Heart left ventricle (tissue), 16 donors: ENCODE measurements at regions not wholly inside any gene's neighbourhood (a gene's known extent, or its start where the extent isn't known, plus 50 kb on each side); places are given as distances from the start of the nearest gene placed in this dataset.
A peak's percentile ranks its signal among the peaks of the same experiment; 100 is the strongest.

ENCODE experiments used
- ATAC-seq, 4 donors: fragments of 200-7000 bp; cut with Tn5 transposase; one replicate each; pipeline ENCODE4 v1.9.1; 2020 to 2022; ENCODE audit warnings: moderate library complexity in 4 of 4, mild to moderate bottlenecking in 3 of 4, moderate number of reproducible peaks in 1 of 4
- DNase-seq, 5 donors: peaks; one replicate each; pipeline ENCODE4 v3.0.0-alpha.2; 2020
- H3K27ac ChIP-seq, 12 donors: fragments of 200-600 bp; sonication (generic) in 4 of 12; one replicate each; pipeline versions ENCODE4 v1.5.0 to v1.8.0; 2016 to 2022; ENCODE audit warnings: mild to moderate bottlenecking in 2 of 12
- H3K27me3 ChIP-seq, 9 donors: fragments of 200-600 bp; sonication (generic) in 2 of 9; one replicate each; pipeline versions ENCODE4 v1.5.1 to v1.8.0; 2016 to 2022; ENCODE audit warnings: mild to moderate bottlenecking in 3 of 9
- H3K36me3 ChIP-seq, 9 donors: fragments of 200-600 bp; sonication (generic) in 2 of 9; one replicate each; pipeline versions ENCODE4 v1.5.0 to v1.8.0; 2018 to 2022; ENCODE audit warnings: mild to moderate bottlenecking in 2 of 9
- H3K4me1 ChIP-seq, 12 donors: fragments of 200-600 bp; sonication (generic) in 4 of 12; one replicate each; pipeline versions ENCODE4 v1.5.0 to v1.8.0; 2016 to 2022; ENCODE audit warnings: mild to moderate bottlenecking in 3 of 12
- H3K4me3 ChIP-seq, 12 donors: fragments of 200-600 bp; sonication (generic) in 4 of 12; one replicate each; pipeline versions ENCODE4 v1.5.0 to v1.8.0; 2017 to 2022; ENCODE audit warnings: mild to moderate bottlenecking in 9 of 12, moderate library complexity in 4 of 12
- H3K9me3 ChIP-seq, 12 donors: fragments of 200-600 bp; sonication (generic) in 4 of 12; one replicate each; pipeline versions ENCODE4 v1.5.0 to v1.8.0; 2016 to 2022; ENCODE audit warnings: mild to moderate bottlenecking in 1 of 12
- POLR2A ChIP-seq, 2 donors: fragments of 450-650 bp; IDR thresholded peaks; one replicate each; pipeline ENCODE4 v1.6.1; 2017; ENCODE audit warnings: antibody characterized with exemption in 2 of 2, mild to moderate bottlenecking in 2 of 2, moderate library complexity in 2 of 2
- WGBS, 4 donors: extraction: QIAGEN DNeasy Blood & Tissue Kit in 2 of 4; methylation state at CpG; one replicate each; pipeline versions ENCODE4 v1.1.5 to v1.1.7; 2013 to 2018; 5-methylcytosine and 5-hydroxymethylcytosine counted together
- intact Hi-C, 10 donors: fragments of 100-400 bp; cut with DNase I; formaldehyde crosslinking; loops; one replicate each; pipeline versions ENCODE4 v1.11.1 to v1.14.2; 2022
- TF ChIP-seq, protein P1 (sequence below), 12 donors: fragments of 200-600 bp; sonication (generic) in 4 of 12; IDR thresholded peaks; one replicate each; pipeline versions ENCODE4 v1.5.0 to v1.8.0; 2018 to 2022; ENCODE audit warnings: antibody characterized with exemption in 12 of 12, mild to moderate bottlenecking in 5 of 12
- donor health status: ischemic (EF 13 %, LVEDD 7.1; RV severe dilation, severe dysfunction).
- donor health status: healthy with polysubstance abuse.
- donor health status: DM: no; HTN: yes; CAD: no.
- donor health status: DM: no; HTN: no; CAD: no.
- donor health status: ischemic (EF 25% LVEDD 6.9; RV normal size, moderate dysfunction).
- donor health status: ischemic (EF 25% LVEDD 5.7; RV mildly dilated, moderate dysfunction).
- donor health status: healthy.
- donor health status: DM: yes; HTN: yes; CAD: no.
- donor health status: ischemic (EF 35%, LVEDD 5.7; RV mildly dilated, moderate dysfunction).
- donor health status: nonischemic (EF 11% LVEDD 7.7; RV severe dilation, severe dysfunction).
- donor health status: DM: yes; HTN: yes; CAD: no.
- donor health status: PGD.
- donor health status: ischemic (EF 29% LVEDD 5.4; RV normal size, mild dysfunction).
- donor health status: nonischemic (EF 23%, LVEDD 6.1; RV moderate dilation, normal function).

- ATAC-seq (no peak), DNase-seq (no peak)
- no peaks in the 10 kb centered on the region for H3K9me3 ChIP-seq
- WGBS, 4 donors, result 51 to 77% (median 63%) methylated on average over 1 of the region's 1 CpG
- H3K36me3 ChIP-seq, result no peaks in the 10 kb centered on the region
- no peak overlapping the region for H3K4me3 ChIP-seq
- intact Hi-C loops, result loop anchor here in 1 of 10 donors (10.0 kb wide), 1 partner anchor 467 kb away; no protein-coding TSS in a partner anchor
- no peak for TF ChIP-seq POLR2A (IDR thresholded peaks at IDR 0.05)
- TF ChIP-seq, protein P1, sequence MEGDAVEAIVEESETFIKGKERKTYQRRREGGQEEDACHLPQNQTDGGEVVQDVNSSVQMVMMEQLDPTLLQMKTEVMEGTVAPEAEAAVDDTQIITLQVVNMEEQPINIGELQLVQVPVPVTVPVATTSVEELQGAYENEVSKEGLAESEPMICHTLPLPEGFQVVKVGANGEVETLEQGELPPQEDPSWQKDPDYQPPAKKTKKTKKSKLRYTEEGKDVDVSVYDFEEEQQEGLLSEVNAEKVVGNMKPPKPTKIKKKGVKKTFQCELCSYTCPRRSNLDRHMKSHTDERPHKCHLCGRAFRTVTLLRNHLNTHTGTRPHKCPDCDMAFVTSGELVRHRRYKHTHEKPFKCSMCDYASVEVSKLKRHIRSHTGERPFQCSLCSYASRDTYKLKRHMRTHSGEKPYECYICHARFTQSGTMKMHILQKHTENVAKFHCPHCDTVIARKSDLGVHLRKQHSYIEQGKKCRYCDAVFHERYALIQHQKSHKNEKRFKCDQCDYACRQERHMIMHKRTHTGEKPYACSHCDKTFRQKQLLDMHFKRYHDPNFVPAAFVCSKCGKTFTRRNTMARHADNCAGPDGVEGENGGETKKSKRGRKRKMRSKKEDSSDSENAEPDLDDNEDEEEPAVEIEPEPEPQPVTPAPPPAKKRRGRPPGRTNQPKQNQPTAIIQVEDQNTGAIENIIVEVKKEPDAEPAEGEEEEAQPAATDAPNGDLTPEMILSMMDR (IDR thresholded peaks at IDR 0.05), result no peak
- peaks cover 0 to 7% (median 0%) of the 10 kb centered on the region in 9 donors for H3K27me3 ChIP-seq
- H3K27ac ChIP-seq, result no peak overlapping the region
- H3K4me1 ChIP-seq, result no peaks in the 10 kb centered on the region
Observed at GRCh38 chr3:94248042-94248441, 185.2 kb downstream of the NSUN3 start.

DNA sequence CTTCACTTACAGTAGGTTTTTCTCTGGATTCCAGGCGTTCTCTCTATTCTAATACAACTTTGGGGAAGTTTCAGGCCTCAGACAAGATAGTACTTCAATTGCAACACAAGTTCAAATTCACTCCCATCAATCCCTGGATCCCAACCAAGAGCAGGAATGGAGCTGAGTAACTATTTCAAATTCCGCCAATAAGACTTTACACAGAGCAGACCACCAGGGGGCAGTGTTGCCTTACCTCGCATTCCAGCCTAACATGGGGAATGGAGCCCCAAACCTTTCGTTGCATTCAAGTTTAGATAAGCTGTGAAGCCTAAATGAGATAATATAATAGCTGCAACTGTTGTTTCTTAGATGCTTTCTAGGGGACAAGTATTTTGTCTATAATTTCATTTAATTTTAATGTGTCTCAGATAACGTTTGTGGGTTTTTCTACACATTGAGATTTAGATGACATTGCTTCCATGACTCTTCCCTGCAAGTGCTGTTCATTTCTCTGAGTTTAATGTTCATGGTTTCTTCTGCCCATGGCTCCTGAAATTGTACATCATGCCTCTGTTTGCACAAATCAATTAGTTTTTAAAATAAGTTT, 186.7 kb downstream of the NSUN3 start:
- peaks cover 0 to 7% (median 0%) of the 10 kb centered on the region in 9 donors for H3K27me3 ChIP-seq
- H3K9me3 ChIP-seq, result no peaks in the 10 kb centered on the region
- TF ChIP-seq, protein P1 (IDR thresholded peaks at IDR 0.05), result peak; percentile 58 to 76 (median 70)
- no peak for TF ChIP-seq POLR2A (IDR thresholded peaks at IDR 0.05)
- H3K27ac ChIP-seq, result no peak overlapping the region
- DNase-seq, result peak in 3 of 5 donors; percentile 27 to 54 (median 28)
- ATAC-seq, result peak in 1 of 4 donors; percentile 54
- H3K36me3 ChIP-seq, result no peaks in the 10 kb centered on the region
- intact Hi-C loops, result loop anchor here in 2 of 10 donors (5.0 to 10.0 kb wide), 2 partner anchors 465 to 468 kb away; no protein-coding TSS in a partner anchor
- 32 to 43% (median 35%) methylated on average over 5 of the region's 5 CpGs for WGBS, 4 donors
- H3K4me3 ChIP-seq, result no peak overlapping the region
- no peaks in the 10 kb centered on the region for H3K4me1 ChIP-seq

DNA sequence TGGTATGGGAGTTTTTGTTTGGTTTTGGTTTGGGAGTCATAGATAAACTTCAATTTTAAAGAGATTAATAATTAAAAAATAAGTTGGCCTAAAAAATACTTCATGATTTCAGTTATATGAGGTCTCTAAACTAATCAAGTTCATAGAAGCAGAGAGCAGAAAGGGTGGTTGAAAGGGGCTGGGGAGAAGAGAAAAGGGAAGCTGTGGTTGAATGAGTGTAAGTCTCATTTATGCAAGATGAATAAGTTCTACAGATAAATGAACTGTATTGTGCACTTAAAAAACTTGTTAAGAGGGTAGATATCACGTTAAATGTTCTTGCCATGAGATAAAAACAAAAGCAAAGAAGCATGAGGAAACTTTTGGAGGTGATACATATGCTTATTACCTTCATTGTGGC, 188.7 kb downstream of the NSUN3 start:
- no peaks in the 10 kb centered on the region for H3K9me3 ChIP-seq
- ATAC-seq (no peak), DNase-seq (no peak)
- H3K4me1 ChIP-seq, result no peaks in the 10 kb centered on the region
- H3K27ac ChIP-seq, result no peak overlapping the region
- peaks cover 0 to 7% (median 0%) of the 10 kb centered on the region in 9 donors for H3K27me3 ChIP-seq
- intact Hi-C loops, result loop anchor here in 1 of 10 donors (5.0 kb wide), 1 partner anchor 466 kb away; no protein-coding TSS in a partner anchor
- TF ChIP-seq POLR2A (IDR thresholded peaks at IDR 0.05), result no peak
- TF ChIP-seq, protein P1 (IDR thresholded peaks at IDR 0.05), result no peak
- no peak overlapping the region for H3K4me3 ChIP-seq
- no peaks in the 10 kb centered on the region for H3K36me3 ChIP-seq
- 25 to 54% (median 45%) methylated on average over 1 of the region's 1 CpG for WGBS, 4 donors

DNA sequence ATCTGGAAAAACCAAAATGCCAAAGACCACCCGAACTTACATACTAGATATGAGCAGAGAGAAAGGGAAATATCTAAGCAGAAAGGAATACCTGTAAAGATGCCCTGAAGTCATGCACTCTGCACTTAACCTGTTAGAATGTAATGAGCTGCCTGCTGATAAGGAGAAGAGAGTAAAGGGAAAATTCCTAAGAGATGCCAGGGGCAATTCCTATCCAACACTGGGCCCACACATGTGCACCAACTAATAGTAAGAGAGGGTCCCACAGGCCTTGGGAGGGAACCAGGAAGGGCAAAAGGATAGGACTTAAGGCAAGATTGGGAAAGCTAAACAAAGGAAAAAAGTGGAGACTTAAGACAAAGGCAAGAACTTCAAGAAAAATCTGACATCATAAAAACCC, 189.5 kb downstream of the NSUN3 start:
- intact Hi-C loops, result loop anchor here in 1 of 10 donors (5.0 kb wide), 1 partner anchor 465 kb away; no protein-coding TSS in a partner anchor
- no peak for TF ChIP-seq POLR2A (IDR thresholded peaks at IDR 0.05)
- TF ChIP-seq, protein P1 (IDR thresholded peaks at IDR 0.05), result no peak
- 65 to 78% (median 72%) methylated on average over 1 of the region's 1 CpG for WGBS, 4 donors
- H3K4me3 ChIP-seq, result no peak overlapping the region
- no peak for DNase-seq
- no peaks in the 10 kb centered on the region for H3K4me1 ChIP-seq
- no peaks in the 10 kb centered on the region for H3K9me3 ChIP-seq
- no peak overlapping the region for H3K27ac ChIP-seq
- no peak for ATAC-seq
- no peaks in the 10 kb centered on the region for H3K36me3 ChIP-seq
- H3K27me3 ChIP-seq, result peaks cover 0 to 7% (median 0%) of the 10 kb centered on the region in 9 donors
